GM18505 (cell line): ENCODE measurements at regions not wholly inside any gene's neighbourhood (a gene's known extent, or its start where the extent isn't known, plus 50 kb on each side); places are given as distances from the start of the nearest gene placed in this dataset.

Experiments used
- ATAC-seq: cut with Tn5 transposase; IDR thresholded peaks from one replicate; pipeline ENCODE4 v1.9.1; 2021; ENCODE audit not compliant: unreplicated experiment
- POLR2A ChIP-seq: IDR thresholded peaks from 4 replicates; pipeline ENCODE4 v1.6.1; 2011; ENCODE audit warnings: borderline replicate concordance; ENCODE audit not compliant: insufficient read depth, insufficient read length; ENCODE audit errors: extremely low read depth

GRCh38 chr4:66911880-66912279, 633.4 kb downstream of the CENPC start:
- no peak for ATAC-seq
- TF ChIP-seq POLR2A: no peak

- ATAC-seq: no peak
- TF ChIP-seq POLR2A: no peak
Observed at GRCh38 chr4:66906314-66906713, 639.0 kb downstream of the CENPC start.

GRCh38 chr4:66899422-66900065, 645.8 kb downstream of the CENPC start:
- no peak for TF ChIP-seq POLR2A
- no peak for ATAC-seq

GRCh38 chr4:66893807-66894206, 651.5 kb downstream of the CENPC start:
- ATAC-seq: no peak
- TF ChIP-seq POLR2A: no peak

- ATAC-seq: no peak
- TF ChIP-seq POLR2A: no peak
Observed at GRCh38 chr4:66887061-66887460, 658.2 kb downstream of the CENPC start.

GRCh38 chr4:66885501-66886165, 659.7 kb downstream of the CENPC start:
- no peak for ATAC-seq
- TF ChIP-seq POLR2A: no peak

GRCh38 chr4:66876946-66877345, 668.4 kb downstream of the CENPC start:
- ATAC-seq: no peak
- no peak for TF ChIP-seq POLR2A

GRCh38 chr4:66872661-66873060, 672.6 kb downstream of the CENPC start:
- TF ChIP-seq POLR2A: no peak
- ATAC-seq: no peak

- ATAC-seq: no peak
- TF ChIP-seq POLR2A: no peak
Observed at GRCh38 chr4:66863481-66863880, 681.8 kb downstream of the CENPC start.

GRCh38 chr4:66855956-66856355, 689.3 kb downstream of the CENPC start:
- no peak for ATAC-seq
- TF ChIP-seq POLR2A: no peak

GRCh38 chr4:66853845-66854244, 691.5 kb downstream of the CENPC start:
- TF ChIP-seq POLR2A: no peak

GRCh38 chr4:66852843-66853242, 692.5 kb downstream of the CENPC start:
- no peak for TF ChIP-seq POLR2A
- no peak for ATAC-seq

More at GRCh38 chr4:66853845-66854244, 691.5 kb downstream of the CENPC start:
- no peak for ATAC-seq

GRCh38 chr4:66849596-66849995, 695.7 kb downstream of the CENPC start:
- no peak for TF ChIP-seq POLR2A
- ATAC-seq: no peak

GRCh38 chr4:66842724-66843088, 702.6 kb downstream of the CENPC start:
- no peak for ATAC-seq
- TF ChIP-seq POLR2A: no peak

GRCh38 chr4:66842026-66842723, 703.1 kb downstream of the CENPC start:
- TF ChIP-seq POLR2A: no peak

GRCh38 chr4:66840178-66840577, 705.1 kb downstream of the CENPC start:
- no peak for TF ChIP-seq POLR2A
- ATAC-seq: no peak

More at GRCh38 chr4:66842026-66842723, 703.1 kb downstream of the CENPC start:
- no peak for ATAC-seq
